Esophagus muscularis mucosa (tissue), 4 donors: ENCODE measurements at regions not wholly inside any gene's neighbourhood (a gene's known extent, or its start where the extent isn't known, plus 50 kb on each side); places are given as distances from the start of the nearest gene placed in this dataset.

Experiments used
- DNase-seq: peaks from one replicate; pipeline ENCODE4 v3.0.0-alpha.2; 2017; ENCODE audit errors: extremely low spot score
- H3K27ac ChIP-seq, 4 donors: fragments of 200-600 bp; sonication (generic); replicated peaks in 1 of 4; 1 replicate in 3 of 4; 2 replicates in 1 of 4; pipeline ENCODE4 v1.5.1; 2016 to 2019; ENCODE audit warnings: mild to moderate bottlenecking in 1 of 4
- H3K27me3 ChIP-seq, 4 donors: fragments of 200-600 bp; sonication (generic); one replicate each; pipeline versions ENCODE4 v1.5.1 to v1.6.0; 2016 to 2019
- H3K36me3 ChIP-seq, 4 donors: fragments of 200-600 bp; sonication (generic); one replicate each; pipeline ENCODE4 v1.5.1; 2016 to 2019
- H3K4me1 ChIP-seq, 4 donors: fragments of 200-600 bp; sonication (generic); one replicate each; pipeline ENCODE4 v1.5.1; 2016 to 2019
- H3K4me3 ChIP-seq, 4 donors: fragments of 200-600 bp; sonication (generic); 1 replicate in 2 of 4; 2 replicates in 2 of 4; pipeline ENCODE4 v1.5.1; 2016 to 2019; ENCODE audit warnings: mild to moderate bottlenecking in 4 of 4, moderate library complexity in 1 of 4
- H3K9me3 ChIP-seq, 4 donors: fragments of 200-600 bp; sonication (generic); 1 replicate in 3 of 4; 2 replicates in 1 of 4; pipeline ENCODE4 v1.5.1; 2016 to 2019
- CTCF ChIP-seq, 3 experiments: fragments of 200-600 bp in 2 of 3; fragments of 450-650 bp in 1 of 3; sonication (generic) in 2 of 3; IDR thresholded peaks; one replicate each; pipeline ENCODE4 v1.5.1; 2017 to 2019; ENCODE audit warnings: antibody characterized with exemption in 3 of 3, mild to moderate bottlenecking in 2 of 3, moderate library complexity in 1 of 3
- EP300 ChIP-seq: sonication (generic); formaldehyde crosslinking; IDR thresholded peaks from one replicate; pipeline ENCODE4 v1.6.1; 2017; ENCODE audit warnings: antibody characterized with exemption
- POLR2A ChIP-seq: fragments of 450-650 bp; IDR thresholded peaks from one replicate; pipeline ENCODE4 v1.6.1; 2017; ENCODE audit warnings: antibody characterized with exemption, moderate library complexity, mild to moderate bottlenecking, low read depth
- POLR2AphosphoS5 ChIP-seq, 2 donors: sonication (generic); formaldehyde crosslinking; IDR thresholded peaks; one replicate each; pipeline ENCODE4 v1.6.1; 2017; ENCODE audit warnings: antibody characterized with exemption in 2 of 2
- WGBS: methylation state at CpG from one replicate; pipeline ENCODE4 v1.1.5; 2018; 5-methylcytosine and 5-hydroxymethylcytosine counted together
- intact Hi-C: fragments of 100-400 bp; cut with DNase I; formaldehyde crosslinking; loops from one replicate; pipeline ENCODE4 v1.15.1; 2023

GRCh38 chr2:17289669-17290068 is 228.6 kb downstream of the RAD51AP2 start:
- no peaks in the 10 kb centered on the region for H3K36me3 ChIP-seq

DNA sequence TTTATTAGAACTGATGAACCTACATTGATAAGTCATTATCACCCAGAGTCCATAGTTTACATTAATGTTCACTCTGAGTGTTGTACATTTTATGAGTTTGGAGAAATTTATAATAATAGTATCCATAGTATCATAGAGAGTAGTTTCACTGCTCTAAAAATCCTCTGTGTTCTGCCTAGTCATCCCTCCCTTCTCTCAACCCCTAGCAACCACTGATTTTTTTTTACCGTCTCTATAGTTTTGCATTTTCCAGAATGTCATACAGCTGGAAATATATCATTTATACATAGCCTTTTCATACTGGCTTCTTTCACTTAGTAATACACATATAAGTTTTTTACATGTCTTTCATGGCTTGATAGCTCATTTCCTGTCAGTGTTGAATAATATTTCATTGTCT is 231.1 kb downstream of the RAD51AP2 start:
- H3K4me3 ChIP-seq, result no peak overlapping the region
- intact Hi-C loops, result no loop called here
- TF ChIP-seq EP300, result no peak
- TF ChIP-seq POLR2A, result no peak
- no peak for TF ChIP-seq POLR2AphosphoS5 (IDR thresholded peaks at IDR 0.05)
- no peak for TF ChIP-seq CTCF (IDR thresholded peaks at IDR 0.05)
- H3K4me1 ChIP-seq, result no peaks in the 10 kb centered on the region
- no peak overlapping the region for H3K27ac ChIP-seq
- 43% methylated on average over 1 of the region's 1 CpG for WGBS
- H3K27me3 ChIP-seq, result no peaks in the 10 kb centered on the region
- H3K36me3 ChIP-seq, result no peaks in the 10 kb centered on the region
- DNase-seq, result no peak
- no peaks in the 10 kb centered on the region for H3K9me3 ChIP-seq

More at GRCh38 chr2:17289669-17290068, 228.6 kb downstream of the RAD51AP2 start:
- Histone ChIP-seq H3K4me1 (no peaks in the 10 kb centered on the region), H3K27ac (no peak overlapping the region), H3K9me3 (no peaks in the 10 kb centered on the region), H3K27me3 (no peaks in the 10 kb centered on the region), H3K4me3 (no peak overlapping the region)
- intact Hi-C loops, result no loop called here
- TF ChIP-seq POLR2A (no peak), CTCF (IDR thresholded peaks at IDR 0.05) (no peak), EP300 (no peak), POLR2AphosphoS5 (IDR thresholded peaks at IDR 0.05) (no peak)
- no peak for DNase-seq
- 81% methylated on average over 3 of the region's 3 CpGs for WGBS

DNA sequence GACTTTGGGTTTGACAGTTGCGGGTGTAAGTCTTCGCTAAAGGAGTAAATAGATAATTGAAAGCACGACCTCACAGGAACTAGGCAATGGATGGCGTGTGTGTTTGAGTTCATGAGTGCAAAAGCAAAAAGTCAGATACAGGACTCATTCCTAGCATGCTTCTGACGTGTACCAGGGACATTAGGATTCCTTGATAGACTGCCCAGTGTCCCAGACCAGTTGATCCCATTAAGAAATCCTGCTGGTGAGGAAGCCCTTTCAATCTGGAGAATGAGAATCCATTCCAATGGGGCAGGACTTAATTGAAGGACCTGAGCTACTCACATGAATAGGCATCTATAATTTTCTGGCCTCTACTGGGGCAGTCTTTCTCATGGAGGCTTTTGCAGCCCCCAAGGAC is 235.4 kb downstream of the RAD51AP2 start:
- intact Hi-C loops, result no loop called here
- WGBS, result 81% methylated on average over 5 of the region's 5 CpGs
- H3K9me3 ChIP-seq, result no peaks in the 10 kb centered on the region

GRCh38 chr2:17282245-17282644 is 236.0 kb downstream of the RAD51AP2 start:
- peak; percentile 66 for DNase-seq
- Histone ChIP-seq H3K4me3 (no peak overlapping the region), H3K4me1 (no peaks in the 10 kb centered on the region), H3K27ac (no peak overlapping the region), H3K27me3 (no peaks in the 10 kb centered on the region), H3K9me3 (no peaks in the 10 kb centered on the region), H3K36me3 (no peaks in the 10 kb centered on the region)
- TF ChIP-seq CTCF (IDR thresholded peaks at IDR 0.05), result no peak
- no peak for TF ChIP-seq POLR2AphosphoS5 (IDR thresholded peaks at IDR 0.05)
- no peak for TF ChIP-seq EP300
- TF ChIP-seq POLR2A, result no peak
- WGBS, result 100% methylated on average over 1 of the region's 1 CpG
- intact Hi-C loops, result no loop called here

More for the DNA sequence above, 235.4 kb downstream of the RAD51AP2 start:
- Histone ChIP-seq H3K36me3 (no peaks in the 10 kb centered on the region), H3K27ac (no peak overlapping the region), H3K4me1 (no peaks in the 10 kb centered on the region), H3K4me3 (no peak overlapping the region), H3K27me3 (no peaks in the 10 kb centered on the region)
- peak; percentile 83 for DNase-seq
- TF ChIP-seq CTCF (IDR thresholded peaks at IDR 0.05), result no peak
- TF ChIP-seq POLR2A, result no peak
- TF ChIP-seq POLR2AphosphoS5 (IDR thresholded peaks at IDR 0.05), result no peak
- TF ChIP-seq EP300, result no peak

GRCh38 chr2:17276220-17276619 is 242.0 kb downstream of the RAD51AP2 start:
- H3K27ac ChIP-seq, result no peak overlapping the region
- no peaks in the 10 kb centered on the region for H3K27me3 ChIP-seq
- H3K36me3 ChIP-seq, result no peaks in the 10 kb centered on the region
- no peak for DNase-seq
- peaks cover 0 to 3% (median 0%) of the 10 kb centered on the region in 4 donors for H3K9me3 ChIP-seq
- no peak overlapping the region for H3K4me3 ChIP-seq
- WGBS, result 92% methylated on average over 1 of the region's 1 CpG
- TF ChIP-seq CTCF (IDR thresholded peaks at IDR 0.05) (no peak), POLR2AphosphoS5 (IDR thresholded peaks at IDR 0.05) (no peak), POLR2A (no peak), EP300 (no peak)
- intact Hi-C loops, result no loop called here
- H3K4me1 ChIP-seq, result no peaks in the 10 kb centered on the region
